Lower lobe of right lung (tissue), 2 donors: ENCODE measurements at regions not wholly inside any gene's neighbourhood (a gene's known extent, or its start where the extent isn't known, plus 50 kb on each side); places are given as distances from the start of the nearest gene placed in this dataset.

Experiments
- ATAC-seq, 2 donors: fragments of 200-7000 bp; cut with Tn5 transposase; one replicate each; pipeline ENCODE4 v1.9.1; 2020 to 2022; ENCODE audit warnings: mild to moderate bottlenecking in 2 of 2, moderate library complexity in 2 of 2
- DNase-seq: peaks from one replicate; pipeline ENCODE4 v3.0.0-alpha.2; 2020
- H3K27ac ChIP-seq: fragments of 200-600 bp; one replicate; pipeline ENCODE4 v1.8.0; 2022
- H3K27me3 ChIP-seq: fragments of 200-600 bp; one replicate; pipeline ENCODE4 v1.8.0; 2022; ENCODE audit warnings: low read depth
- H3K36me3 ChIP-seq: fragments of 200-600 bp; one replicate; pipeline ENCODE4 v1.8.0; 2022; ENCODE audit warnings: mild to moderate bottlenecking
- H3K4me1 ChIP-seq: fragments of 200-600 bp; one replicate; pipeline ENCODE4 v1.8.0; 2022
- H3K4me3 ChIP-seq: fragments of 200-600 bp; one replicate; pipeline ENCODE4 v1.8.0; 2022; ENCODE audit warnings: mild to moderate bottlenecking
- H3K9me3 ChIP-seq: fragments of 200-600 bp; one replicate; pipeline ENCODE4 v1.8.0; 2022
- intact Hi-C: fragments of 100-400 bp; cut with DNase I; formaldehyde crosslinking; loops from one replicate; pipeline ENCODE4 v1.11.0; 2022
- TF ChIP-seq, protein P1 (sequence below): fragments of 200-600 bp; IDR thresholded peaks from one replicate; pipeline ENCODE4 v1.8.0; 2022; ENCODE audit warnings: antibody characterized with exemption, mild to moderate bottlenecking
- donor health status: DM: no; HTN: yes; CAD: no; lungs with severe emphysema.

- Histone ChIP-seq H3K27ac (no peak overlapping the region), H3K4me1 (peaks cover 41% of the 10 kb centered on the region), H3K9me3 (no peaks in the 10 kb centered on the region), H3K4me3 (no peak overlapping the region), H3K27me3 (no peaks in the 10 kb centered on the region), H3K36me3 (no peaks in the 10 kb centered on the region)
- TF ChIP-seq, protein P1, sequence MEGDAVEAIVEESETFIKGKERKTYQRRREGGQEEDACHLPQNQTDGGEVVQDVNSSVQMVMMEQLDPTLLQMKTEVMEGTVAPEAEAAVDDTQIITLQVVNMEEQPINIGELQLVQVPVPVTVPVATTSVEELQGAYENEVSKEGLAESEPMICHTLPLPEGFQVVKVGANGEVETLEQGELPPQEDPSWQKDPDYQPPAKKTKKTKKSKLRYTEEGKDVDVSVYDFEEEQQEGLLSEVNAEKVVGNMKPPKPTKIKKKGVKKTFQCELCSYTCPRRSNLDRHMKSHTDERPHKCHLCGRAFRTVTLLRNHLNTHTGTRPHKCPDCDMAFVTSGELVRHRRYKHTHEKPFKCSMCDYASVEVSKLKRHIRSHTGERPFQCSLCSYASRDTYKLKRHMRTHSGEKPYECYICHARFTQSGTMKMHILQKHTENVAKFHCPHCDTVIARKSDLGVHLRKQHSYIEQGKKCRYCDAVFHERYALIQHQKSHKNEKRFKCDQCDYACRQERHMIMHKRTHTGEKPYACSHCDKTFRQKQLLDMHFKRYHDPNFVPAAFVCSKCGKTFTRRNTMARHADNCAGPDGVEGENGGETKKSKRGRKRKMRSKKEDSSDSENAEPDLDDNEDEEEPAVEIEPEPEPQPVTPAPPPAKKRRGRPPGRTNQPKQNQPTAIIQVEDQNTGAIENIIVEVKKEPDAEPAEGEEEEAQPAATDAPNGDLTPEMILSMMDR, result no peak
- ATAC-seq, result no peak
- DNase-seq, result no peak
- intact Hi-C loops, result no loop called here
These were observed 613.4 kb upstream of the CFAP20DC start for GRCh38 chr3:59663076-59663850.

DNA sequence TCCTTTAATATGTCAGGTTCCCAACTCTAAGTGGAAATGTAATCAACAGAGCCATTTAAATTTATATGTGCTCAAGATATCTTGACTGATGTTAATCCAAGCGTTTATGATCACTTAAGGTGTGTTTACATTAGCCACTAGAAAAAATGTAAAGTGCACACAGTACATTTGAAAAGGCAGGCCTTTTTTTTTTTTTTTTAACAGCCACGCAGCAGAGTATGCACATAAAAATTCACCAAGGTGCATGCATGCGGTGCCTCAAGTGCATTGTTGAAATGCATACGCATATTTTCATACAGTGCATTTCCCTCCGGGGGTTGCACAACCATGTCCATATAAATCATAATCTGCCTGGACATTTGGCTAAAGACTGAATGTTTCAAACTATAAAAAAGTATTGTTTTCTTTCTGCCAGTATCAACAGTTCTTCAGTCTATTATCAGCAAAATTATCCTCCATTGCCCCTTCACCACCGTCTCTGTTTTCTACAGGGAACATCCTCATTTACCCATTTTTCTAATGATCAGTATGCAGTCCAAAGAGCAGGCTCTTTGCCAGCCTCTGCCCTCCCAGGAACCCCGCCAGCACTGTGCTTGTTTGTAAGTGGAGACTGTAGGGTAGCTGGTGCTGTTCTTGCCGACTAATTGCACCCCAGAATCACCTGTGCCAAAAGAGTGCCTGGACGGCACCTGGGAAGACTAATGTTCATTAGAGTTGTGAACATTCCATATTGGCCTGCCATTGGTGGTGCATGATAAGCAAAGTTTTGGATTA, 611.2 kb upstream of the CFAP20DC start:
- H3K27me3 ChIP-seq, result no peaks in the 10 kb centered on the region

DNA sequence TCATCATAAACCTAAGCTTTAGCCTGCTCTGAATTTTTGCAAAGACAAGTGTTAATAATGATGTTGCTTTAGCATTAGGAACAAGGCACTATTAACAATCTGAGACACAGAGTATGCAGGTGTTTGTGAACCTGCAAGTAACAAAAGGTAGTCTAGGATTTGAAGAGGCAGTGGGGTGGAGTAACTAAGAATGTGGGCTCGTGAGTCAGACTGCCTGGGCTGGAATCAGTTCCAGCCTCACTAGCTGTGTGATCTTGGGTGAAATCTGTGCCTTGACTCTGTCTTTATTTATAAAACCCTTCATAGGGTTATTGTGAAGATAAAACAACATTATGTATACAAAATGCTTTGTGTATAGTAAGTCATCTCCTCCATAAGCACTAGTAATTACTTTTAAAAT, 610.6 kb upstream of the CFAP20DC start:
- H3K27me3 ChIP-seq, result no peaks in the 10 kb centered on the region
- intact Hi-C loops, result no loop called here
- peak; percentile 75 to 83 for ATAC-seq
- H3K4me3 ChIP-seq, result no peak overlapping the region
- TF ChIP-seq, protein P1, result no peak
- no peaks in the 10 kb centered on the region for H3K9me3 ChIP-seq
- no peaks in the 10 kb centered on the region for H3K36me3 ChIP-seq
- no peak for DNase-seq
- H3K4me1 ChIP-seq, result peaks cover 40% of the 10 kb centered on the region
- H3K27ac ChIP-seq, result peak overlapping the region; percentile 53

More for the DNA sequence above, 611.2 kb upstream of the CFAP20DC start:
- TF ChIP-seq, protein P1, result no peak
- no peak for ATAC-seq
- H3K9me3 ChIP-seq, result no peaks in the 10 kb centered on the region
- H3K4me3 ChIP-seq, result no peak overlapping the region
- intact Hi-C loops, result no loop called here
- H3K36me3 ChIP-seq, result no peaks in the 10 kb centered on the region
- H3K27ac ChIP-seq, result peak overlapping the region; percentile 48
- H3K4me1 ChIP-seq, result peaks cover 41% of the 10 kb centered on the region
- DNase-seq, result no peak

DNA sequence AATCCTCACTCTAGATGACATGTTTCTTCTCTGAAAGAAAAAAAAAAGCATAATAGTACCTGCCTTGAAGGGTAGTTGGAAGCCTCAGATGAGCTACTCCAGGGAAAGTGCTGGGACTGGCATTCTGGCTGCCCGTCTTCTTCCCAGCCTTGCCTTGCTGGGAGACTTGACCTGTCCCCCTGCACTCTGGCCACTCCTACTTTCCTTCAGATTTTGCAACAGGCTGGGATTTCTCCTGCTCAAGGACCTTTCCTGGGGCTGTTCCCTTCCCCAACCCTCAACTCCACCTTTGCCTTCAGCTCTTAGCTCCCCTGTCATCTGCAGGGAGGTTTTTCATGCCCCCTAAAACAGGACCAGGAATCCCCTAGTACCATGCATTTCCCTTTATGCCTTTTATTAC, 609.9 kb upstream of the CFAP20DC start:
- TF ChIP-seq, protein P1, result no peak

DNA sequence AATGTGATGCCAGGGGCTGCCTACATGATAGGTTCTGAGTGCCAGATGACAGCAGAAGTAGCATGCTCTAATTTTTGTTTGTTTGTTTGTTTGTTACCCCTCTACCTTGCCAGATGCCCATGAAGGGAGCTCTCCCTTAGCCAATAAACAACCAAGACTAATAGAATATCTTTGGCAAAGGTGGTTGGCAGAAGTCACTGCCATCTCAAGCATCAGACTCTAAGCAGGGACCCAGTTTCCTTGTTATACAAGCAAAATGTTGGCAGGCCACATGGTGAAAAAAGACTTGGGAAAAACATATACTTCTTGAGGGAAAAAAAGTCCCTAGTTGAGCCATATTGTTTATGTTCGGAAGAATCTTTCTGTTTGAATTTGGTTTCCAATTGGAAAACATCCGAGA, 609.0 kb upstream of the CFAP20DC start:
- no peak for ATAC-seq
- no peaks in the 10 kb centered on the region for H3K36me3 ChIP-seq
- no peak overlapping the region for H3K27ac ChIP-seq
- intact Hi-C loops, result no loop called here
- no peak for DNase-seq
- peaks cover 39% of the 10 kb centered on the region for H3K4me1 ChIP-seq
- H3K9me3 ChIP-seq, result no peaks in the 10 kb centered on the region
- no peak overlapping the region for H3K4me3 ChIP-seq
- no peaks in the 10 kb centered on the region for H3K27me3 ChIP-seq
- TF ChIP-seq, protein P1, result no peak

More for the DNA sequence above, 609.9 kb upstream of the CFAP20DC start:
- no peaks in the 10 kb centered on the region for H3K27me3 ChIP-seq
- peak overlapping the region; percentile 53 for H3K27ac ChIP-seq
- H3K4me1 ChIP-seq, result peaks cover 38% of the 10 kb centered on the region
- H3K36me3 ChIP-seq, result no peaks in the 10 kb centered on the region
- no peak overlapping the region for H3K4me3 ChIP-seq
- intact Hi-C loops, result no loop called here
- DNase-seq, result no peak
- no peaks in the 10 kb centered on the region for H3K9me3 ChIP-seq
- ATAC-seq, result peak; percentile 33 to 53
